ENCODE measurements at regions not wholly inside any gene's neighbourhood (a gene's known extent, or its start where the extent isn't known, plus 50 kb on each side); places are given as distances from the start of the nearest gene placed in this dataset.

DNA sequence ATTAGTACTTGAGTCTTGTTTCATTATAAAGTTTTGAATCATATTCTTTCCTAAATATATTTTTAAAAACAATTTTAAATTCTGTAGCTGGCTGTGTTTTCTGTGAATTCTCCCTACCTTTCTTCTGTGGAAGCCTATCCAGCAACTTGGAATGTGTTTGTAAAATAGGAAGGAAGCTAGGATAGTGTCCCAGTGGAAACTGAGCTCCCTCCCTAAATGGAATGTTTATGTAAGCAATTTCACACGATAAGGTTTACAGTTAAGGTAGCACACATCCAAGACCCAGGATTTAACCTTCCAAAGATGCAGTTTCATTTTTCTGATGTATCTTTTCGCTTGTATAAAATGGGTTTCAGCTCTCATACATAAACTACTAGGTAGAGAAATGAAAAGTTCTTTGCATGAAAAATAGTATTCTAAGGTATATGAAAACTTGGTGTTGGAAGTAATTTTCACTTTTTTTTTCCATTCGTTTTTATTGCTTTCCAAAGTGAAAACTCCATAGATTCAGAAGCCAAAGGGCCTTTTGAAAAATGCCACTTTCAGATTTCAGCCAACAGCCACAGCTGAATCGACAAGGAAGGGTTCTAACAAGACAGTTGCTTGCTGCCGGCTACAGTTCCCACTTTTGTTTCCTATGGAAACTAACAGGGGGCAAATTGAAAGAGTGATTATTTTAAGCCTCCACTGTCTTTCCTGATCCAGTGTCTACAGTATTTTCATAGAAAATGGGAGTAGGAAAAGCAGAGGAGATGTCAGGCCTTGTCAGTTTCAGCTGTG lies 405.1 kb upstream of the POU3F3 start:
- TF ChIP-seq CTCF (IDR thresholded peaks at IDR 0.05) = no peak
- TF ChIP-seq, protein P1, sequence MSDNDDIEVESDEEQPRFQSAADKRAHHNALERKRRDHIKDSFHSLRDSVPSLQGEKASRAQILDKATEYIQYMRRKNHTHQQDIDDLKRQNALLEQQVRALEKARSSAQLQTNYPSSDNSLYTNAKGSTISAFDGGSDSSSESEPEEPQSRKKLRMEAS (IDR thresholded peaks at IDR 0.05) = no peak
- no peak for TF ChIP-seq MYC (IDR thresholded peaks at IDR 0.05; ENCODE audit: borderline replicate concordance, low read length)
- TF ChIP-seq CBX8 (IDR thresholded peaks at IDR 0.05) = no peak
- no peak for TF ChIP-seq EHMT2 (IDR thresholded peaks at IDR 0.05; ENCODE audit: low read depth)
